Upper lobe of left lung (tissue), 6 donors: ENCODE measurements at regions not wholly inside any gene's neighbourhood (a gene's known extent, or its start where the extent isn't known, plus 50 kb on each side); places are given as distances from the start of the nearest gene placed in this dataset.

Experiments
- ATAC-seq, 2 donors: fragments of 200-7000 bp; cut with Tn5 transposase; one replicate each; pipeline ENCODE4 v1.9.1; 2022; ENCODE audit warnings: mild to moderate bottlenecking in 2 of 2, moderate library complexity in 2 of 2; ENCODE audit not compliant: low FRiP score in 2 of 2
- DNase-seq, 2 donors: peaks; one replicate each; pipeline ENCODE4 v3.0.0-alpha.2; 2019 to 2020
- H3K27ac ChIP-seq, 4 donors: fragments of 200-600 bp; sonication (generic); one replicate each; pipeline ENCODE4 v1.5.1; 2016 to 2019
- H3K27me3 ChIP-seq, 4 donors: fragments of 200-600 bp; sonication (generic); one replicate each; pipeline ENCODE4 v1.5.1; 2017 to 2019
- H3K36me3 ChIP-seq, 4 donors: fragments of 200-600 bp; sonication (generic); one replicate each; pipeline ENCODE4 v1.5.1; 2016 to 2019
- H3K4me1 ChIP-seq, 4 donors: fragments of 200-600 bp; sonication (generic); one replicate each; pipeline ENCODE4 v1.5.1; 2018 to 2019
- H3K4me3 ChIP-seq, 4 donors: fragments of 200-600 bp; sonication (generic); one replicate each; pipeline ENCODE4 v1.5.1; 2017 to 2019; ENCODE audit warnings: mild to moderate bottlenecking in 2 of 4, moderate library complexity in 1 of 4
- H3K9me3 ChIP-seq, 4 donors: fragments of 200-600 bp; sonication (generic); one replicate each; pipeline ENCODE4 v1.5.1; 2018 to 2019
- CTCF ChIP-seq, 6 experiments: fragments of 450-650 bp in 4 of 6; fragments of 200-600 bp in 2 of 6; sonication (generic) in 2 of 6; IDR thresholded peaks; one replicate each; pipeline ENCODE4 v1.5.1; 2016 to 2019; ENCODE audit warnings: antibody characterized with exemption in 6 of 6
- EP300 ChIP-seq, 4 donors: sonication (generic); formaldehyde crosslinking; IDR thresholded peaks; one replicate each; pipeline ENCODE4 v1.5.1; 2017; ENCODE audit warnings: antibody characterized with exemption in 4 of 4, control low read depth in 2 of 4
- POLR2A ChIP-seq, 4 donors: fragments of 450-650 bp; IDR thresholded peaks; one replicate each; pipeline ENCODE4 v1.5.1; 2016 to 2017; ENCODE audit warnings: antibody characterized with exemption in 4 of 4, mild to moderate bottlenecking in 2 of 4
- POLR2AphosphoS5 ChIP-seq, 2 donors: sonication (generic); formaldehyde crosslinking; IDR thresholded peaks; one replicate each; pipeline ENCODE4 v1.5.1; 2017; ENCODE audit warnings: antibody characterized with exemption in 2 of 2
- WGBS, 2 donors: methylation state at CpG; one replicate each; pipeline ENCODE4 v1.1.5; 2017 to 2018; 5-methylcytosine and 5-hydroxymethylcytosine counted together
- small RNA-seq, 4 donors: library from RNA; depleted of rRNA; stranded (forward); fragments of <200 nt; gene quantifications; one replicate each; pipeline ENCODE3, GENCODE V24; 2016
- donor health status: DM: no; HTN: no; CAD: no; lungs with moderate emphysema.
- donor health status: DM: no; HTN: yes; CAD: no; lungs with severe emphysema.

DNA sequence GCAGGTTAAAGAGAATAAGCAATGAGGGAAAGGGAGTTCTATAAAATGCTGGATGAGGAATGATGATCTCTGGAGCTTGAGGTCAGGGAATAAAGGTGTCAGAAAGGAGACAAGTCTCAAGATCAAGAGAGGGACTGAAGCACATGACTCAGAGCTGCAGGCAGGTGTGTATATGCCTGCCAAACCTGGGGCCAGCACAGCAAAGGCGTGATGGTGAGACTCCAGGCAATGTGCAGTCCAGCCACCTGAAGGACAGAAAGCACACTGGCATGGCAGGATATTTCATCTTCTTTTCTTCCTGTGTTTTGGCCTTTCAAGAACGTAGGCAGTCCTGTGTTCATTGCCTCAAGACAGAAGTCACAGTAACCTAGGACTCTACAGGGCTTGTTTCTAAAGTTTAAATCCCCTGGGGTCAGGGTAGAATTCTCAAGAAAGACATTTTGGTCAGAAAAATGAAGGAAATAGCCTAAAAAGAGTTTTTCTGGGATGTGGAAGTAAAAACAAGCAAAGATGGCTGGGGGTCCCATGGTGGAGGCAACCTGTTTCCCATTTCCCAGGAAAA is 55.5 kb upstream of the TOPAZ1 start:
- H3K4me3 ChIP-seq, result no peak overlapping the region
- H3K27ac ChIP-seq, result no peak overlapping the region
- no peaks in the 10 kb centered on the region for H3K27me3 ChIP-seq
- no peak for TF ChIP-seq EP300 (IDR thresholded peaks at IDR 0.05)
- DNase-seq, result no peak
- no peaks in the 10 kb centered on the region for H3K36me3 ChIP-seq
- no peaks in the 10 kb centered on the region for H3K9me3 ChIP-seq
- H3K4me1 ChIP-seq, result peaks cover 0 to 4% (median 0%) of the 10 kb centered on the region in 4 donors
- 65 to 70% methylated on average over 2 of the region's 2 CpGs for WGBS, 2 donors
- ATAC-seq, result no peak

GRCh38 chr3:44186712-44187111 is 55.0 kb upstream of the TOPAZ1 start:
- Histone ChIP-seq H3K27ac (no peak overlapping the region), H3K36me3 (no peaks in the 10 kb centered on the region), H3K27me3 (no peaks in the 10 kb centered on the region), H3K9me3 (no peaks in the 10 kb centered on the region), H3K4me3 (no peak overlapping the region), H3K4me1 (peaks cover 0 to 4% (median 0%) of the 10 kb centered on the region in 4 donors)
- DNase-seq (no peak), ATAC-seq (no peak)
- TF ChIP-seq EP300 (IDR thresholded peaks at IDR 0.05) (no peak), POLR2AphosphoS5 (IDR thresholded peaks at IDR 0.05) (no peak), CTCF (IDR thresholded peaks at IDR 0.05) (no peak), POLR2A (IDR thresholded peaks at IDR 0.05) (no peak)
- 40 to 58% methylated on average over 2 of the region's 2 CpGs for WGBS, 2 donors

Small RNA genes lying in the stretch of these regions (small RNA-seq; reads per million reads assigned to genes)
- gene MIR138-1 (0.80 to 1.6 (median 1.1) reads per million in 4 donors), gene RNU6-367P (0 reads per million in 4 donors)
